GM23338 (cell line): ENCODE measurements at regions not wholly inside any gene's neighbourhood (a gene's known extent, or its start where the extent isn't known, plus 50 kb on each side); places are given as distances from the start of the nearest gene placed in this dataset.

Experiments used
- CREB1 ChIP-seq: fragments of 250-450 bp; sonication (Bioruptor Pico); IDR thresholded peaks from 2 replicates; pipeline ENCODE4 v1.5.0; 2020; ENCODE audit warnings: low read depth, mild to moderate bottlenecking, moderate library complexity
- EZH2 ChIP-seq: fragments of 200-600 bp; sonication (generic); IDR thresholded peaks from one replicate; pipeline ENCODE4 v1.8.0; 2017; ENCODE audit warnings: antibody characterized with exemption, mild to moderate bottlenecking, low read depth; ENCODE audit not compliant: unreplicated experiment
- EZH2phosphoT487 ChIP-seq: fragments of 200-600 bp; sonication (generic); IDR thresholded peaks from one replicate; pipeline ENCODE4 v1.8.1; 2018; ENCODE audit warnings: antibody characterized with exemption; ENCODE audit not compliant: unreplicated experiment
- JUNB ChIP-seq: IDR thresholded peaks from one replicate; pipeline ENCODE4 v1.6.1; 2016; ENCODE audit warnings: antibody characterized with exemption; ENCODE audit not compliant: unreplicated experiment
- NANOG ChIP-seq: IDR thresholded peaks from 2 replicates; pipeline ENCODE4 v1.6.1; 2016; ENCODE audit warnings: antibody characterized with exemption, borderline replicate concordance
- POLR2AphosphoS5 ChIP-seq: IDR thresholded peaks from 2 replicates; pipeline ENCODE4 v1.6.1; 2016; ENCODE audit warnings: antibody characterized with exemption, low read depth
- TF ChIP-seq, protein P1 (sequence below), 2 experiments: fragments of 200-600 bp in 1 of 2; sonication (generic) in 1 of 2; conservative IDR thresholded peaks; 2 replicates each; pipeline versions ENCODE4 v1.5.1 to v1.6.1; 2016 to 2017; ENCODE audit warnings: antibody characterized with exemption in 2 of 2, low read depth in 2 of 2, mild to moderate bottlenecking in 2 of 2, moderate library complexity in 1 of 2
- TF ChIP-seq, protein P2 (sequence below): IDR thresholded peaks from one replicate; pipeline ENCODE4 v1.6.1; 2018; ENCODE audit warnings: antibody characterized with exemption; ENCODE audit not compliant: unreplicated experiment

GRCh38 chr15:38758043-38758442, 193.4 kb upstream of the RASGRP1 start:
- TF ChIP-seq, protein P1, sequence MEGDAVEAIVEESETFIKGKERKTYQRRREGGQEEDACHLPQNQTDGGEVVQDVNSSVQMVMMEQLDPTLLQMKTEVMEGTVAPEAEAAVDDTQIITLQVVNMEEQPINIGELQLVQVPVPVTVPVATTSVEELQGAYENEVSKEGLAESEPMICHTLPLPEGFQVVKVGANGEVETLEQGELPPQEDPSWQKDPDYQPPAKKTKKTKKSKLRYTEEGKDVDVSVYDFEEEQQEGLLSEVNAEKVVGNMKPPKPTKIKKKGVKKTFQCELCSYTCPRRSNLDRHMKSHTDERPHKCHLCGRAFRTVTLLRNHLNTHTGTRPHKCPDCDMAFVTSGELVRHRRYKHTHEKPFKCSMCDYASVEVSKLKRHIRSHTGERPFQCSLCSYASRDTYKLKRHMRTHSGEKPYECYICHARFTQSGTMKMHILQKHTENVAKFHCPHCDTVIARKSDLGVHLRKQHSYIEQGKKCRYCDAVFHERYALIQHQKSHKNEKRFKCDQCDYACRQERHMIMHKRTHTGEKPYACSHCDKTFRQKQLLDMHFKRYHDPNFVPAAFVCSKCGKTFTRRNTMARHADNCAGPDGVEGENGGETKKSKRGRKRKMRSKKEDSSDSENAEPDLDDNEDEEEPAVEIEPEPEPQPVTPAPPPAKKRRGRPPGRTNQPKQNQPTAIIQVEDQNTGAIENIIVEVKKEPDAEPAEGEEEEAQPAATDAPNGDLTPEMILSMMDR (conservative IDR thresholded peaks at IDR 0.05; ENCODE audit: low read depth in 2 of 2): no peak
- TF ChIP-seq POLR2AphosphoS5 (no peak), EZH2 (no peak), CREB1 (CRISPR knock-in tag) (no peak), JUNB (no peak), EZH2phosphoT487 (no peak), NANOG (no peak)
- TF ChIP-seq, protein P2, sequence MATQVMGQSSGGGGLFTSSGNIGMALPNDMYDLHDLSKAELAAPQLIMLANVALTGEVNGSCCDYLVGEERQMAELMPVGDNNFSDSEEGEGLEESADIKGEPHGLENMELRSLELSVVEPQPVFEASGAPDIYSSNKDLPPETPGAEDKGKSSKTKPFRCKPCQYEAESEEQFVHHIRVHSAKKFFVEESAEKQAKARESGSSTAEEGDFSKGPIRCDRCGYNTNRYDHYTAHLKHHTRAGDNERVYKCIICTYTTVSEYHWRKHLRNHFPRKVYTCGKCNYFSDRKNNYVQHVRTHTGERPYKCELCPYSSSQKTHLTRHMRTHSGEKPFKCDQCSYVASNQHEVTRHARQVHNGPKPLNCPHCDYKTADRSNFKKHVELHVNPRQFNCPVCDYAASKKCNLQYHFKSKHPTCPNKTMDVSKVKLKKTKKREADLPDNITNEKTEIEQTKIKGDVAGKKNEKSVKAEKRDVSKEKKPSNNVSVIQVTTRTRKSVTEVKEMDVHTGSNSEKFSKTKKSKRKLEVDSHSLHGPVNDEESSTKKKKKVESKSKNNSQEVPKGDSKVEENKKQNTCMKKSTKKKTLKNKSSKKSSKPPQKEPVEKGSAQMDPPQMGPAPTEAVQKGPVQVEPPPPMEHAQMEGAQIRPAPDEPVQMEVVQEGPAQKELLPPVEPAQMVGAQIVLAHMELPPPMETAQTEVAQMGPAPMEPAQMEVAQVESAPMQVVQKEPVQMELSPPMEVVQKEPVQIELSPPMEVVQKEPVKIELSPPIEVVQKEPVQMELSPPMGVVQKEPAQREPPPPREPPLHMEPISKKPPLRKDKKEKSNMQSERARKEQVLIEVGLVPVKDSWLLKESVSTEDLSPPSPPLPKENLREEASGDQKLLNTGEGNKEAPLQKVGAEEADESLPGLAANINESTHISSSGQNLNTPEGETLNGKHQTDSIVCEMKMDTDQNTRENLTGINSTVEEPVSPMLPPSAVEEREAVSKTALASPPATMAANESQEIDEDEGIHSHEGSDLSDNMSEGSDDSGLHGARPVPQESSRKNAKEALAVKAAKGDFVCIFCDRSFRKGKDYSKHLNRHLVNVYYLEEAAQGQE: no peak
